ENCODE measurements at regions not wholly inside any gene's neighbourhood (a gene's known extent, or its start where the extent isn't known, plus 50 kb on each side); places are given as distances from the start of the nearest gene placed in this dataset.

GRCh38 chr18:70380915-70381896, 92.4 kb downstream of the SOCS6 start:
- peak; percentile 64 for DNase-seq (ENCODE audit: low read depth)
- TF ChIP-seq MYC (IDR thresholded peaks at IDR 0.05; ENCODE audit: low read depth, low read length) (no peak), POLR2A (IDR thresholded peaks at IDR 0.05; ENCODE audit: extremely low read depth, insufficient read length) (no peak)
- TF ChIP-seq, protein P1, sequence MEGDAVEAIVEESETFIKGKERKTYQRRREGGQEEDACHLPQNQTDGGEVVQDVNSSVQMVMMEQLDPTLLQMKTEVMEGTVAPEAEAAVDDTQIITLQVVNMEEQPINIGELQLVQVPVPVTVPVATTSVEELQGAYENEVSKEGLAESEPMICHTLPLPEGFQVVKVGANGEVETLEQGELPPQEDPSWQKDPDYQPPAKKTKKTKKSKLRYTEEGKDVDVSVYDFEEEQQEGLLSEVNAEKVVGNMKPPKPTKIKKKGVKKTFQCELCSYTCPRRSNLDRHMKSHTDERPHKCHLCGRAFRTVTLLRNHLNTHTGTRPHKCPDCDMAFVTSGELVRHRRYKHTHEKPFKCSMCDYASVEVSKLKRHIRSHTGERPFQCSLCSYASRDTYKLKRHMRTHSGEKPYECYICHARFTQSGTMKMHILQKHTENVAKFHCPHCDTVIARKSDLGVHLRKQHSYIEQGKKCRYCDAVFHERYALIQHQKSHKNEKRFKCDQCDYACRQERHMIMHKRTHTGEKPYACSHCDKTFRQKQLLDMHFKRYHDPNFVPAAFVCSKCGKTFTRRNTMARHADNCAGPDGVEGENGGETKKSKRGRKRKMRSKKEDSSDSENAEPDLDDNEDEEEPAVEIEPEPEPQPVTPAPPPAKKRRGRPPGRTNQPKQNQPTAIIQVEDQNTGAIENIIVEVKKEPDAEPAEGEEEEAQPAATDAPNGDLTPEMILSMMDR (IDR thresholded peaks at IDR 0.05; ENCODE audit: low read depth, low read length), result no peak
- TF ChIP-seq, protein P2, sequence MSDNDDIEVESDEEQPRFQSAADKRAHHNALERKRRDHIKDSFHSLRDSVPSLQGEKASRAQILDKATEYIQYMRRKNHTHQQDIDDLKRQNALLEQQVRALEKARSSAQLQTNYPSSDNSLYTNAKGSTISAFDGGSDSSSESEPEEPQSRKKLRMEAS (IDR thresholded peaks at IDR 0.05; ENCODE audit: low read depth, low read length), result no peak
- H3K4me3 ChIP-seq (ENCODE audit: low read depth, low read length), result peak overlapping the region; percentile 13

Data from NB4 (cell line).